Parathyroid adenoma (tissue), 2 donors: ENCODE measurements at regions not wholly inside any gene's neighbourhood (a gene's known extent, or its start where the extent isn't known, plus 50 kb on each side); places are given as distances from the start of the nearest gene placed in this dataset.

Experiments used
- H2AFZ ChIP-seq: fragments of 300-600 bp; sonication (generic); one replicate; pipeline ENCODE4 v1.7.0; 2017; ENCODE audit warnings: antibody characterized with exemption, mild to moderate bottlenecking
- H3K27ac ChIP-seq: fragments of 300-600 bp; sonication (generic); one replicate; pipeline ENCODE4 v1.7.0; 2017
- H3K27me3 ChIP-seq: fragments of 300-600 bp; sonication (generic); one replicate; pipeline ENCODE4 v1.7.0; 2017; ENCODE audit warnings: low read length; ENCODE audit not compliant: control insufficient read depth, insufficient read depth
- H3K36me3 ChIP-seq: fragments of 300-600 bp; sonication (generic); one replicate; pipeline ENCODE4 v1.7.0; 2017; ENCODE audit warnings: low read length; ENCODE audit not compliant: control insufficient read depth, insufficient read depth
- H3K4me1 ChIP-seq: fragments of 300-600 bp; sonication (generic); one replicate; pipeline ENCODE4 v1.7.0; 2017; ENCODE audit warnings: control low read depth
- H3K4me2 ChIP-seq: fragments of 300-600 bp; sonication (generic); one replicate; pipeline ENCODE4 v1.7.0; 2017; ENCODE audit warnings: low read length
- H3K4me3 ChIP-seq: fragments of 300-600 bp; sonication (generic); one replicate; pipeline ENCODE4 v1.7.0; 2017; ENCODE audit warnings: low read depth, low read length
- H3K79me2 ChIP-seq: fragments of 300-600 bp; sonication (generic); one replicate; pipeline ENCODE4 v1.7.0; 2017; ENCODE audit warnings: control low read depth
- H3K9ac ChIP-seq: fragments of 300-600 bp; sonication (generic); one replicate; pipeline ENCODE4 v1.7.0; 2017; ENCODE audit warnings: mild to moderate bottlenecking
- H3K9me3 ChIP-seq: fragments of 300-600 bp; sonication (generic); one replicate; pipeline ENCODE4 v1.7.0; 2017; ENCODE audit warnings: low read length; ENCODE audit not compliant: control insufficient read depth
- TF ChIP-seq, protein P1 (sequence below): fragments of 300-600 bp; sonication (generic); IDR thresholded peaks from one replicate; pipeline ENCODE4 v1.7.0; 2017; ENCODE audit warnings: antibody characterized with exemption, mild to moderate bottlenecking
- donor health status: primary hyperparathyroidism.

DNA sequence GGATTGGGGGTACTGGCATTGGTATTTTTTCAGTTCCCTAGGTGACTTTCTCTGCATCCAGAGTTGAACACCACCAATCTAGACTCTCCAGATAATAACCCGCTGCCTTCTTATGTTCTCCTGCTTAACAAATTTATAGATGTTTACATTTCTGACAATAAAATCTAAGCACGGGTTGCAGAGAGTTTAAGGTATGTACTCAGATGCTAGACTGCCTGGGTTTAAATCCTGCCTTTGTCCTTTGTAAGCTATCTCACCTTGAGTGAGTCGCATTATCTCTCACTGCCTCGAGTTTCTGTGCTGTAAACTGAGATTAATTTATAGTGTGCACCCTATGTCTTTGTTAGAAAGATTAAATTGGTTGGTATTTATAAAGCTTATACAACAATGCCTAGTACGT is 131.4 kb upstream of the ARGLU1 start:
- H3K27ac ChIP-seq = no peak overlapping the region
- no peak overlapping the region for H2AFZ ChIP-seq
- H3K36me3 ChIP-seq = no peaks in the 10 kb centered on the region
- H3K27me3 ChIP-seq = no peaks in the 10 kb centered on the region
- TF ChIP-seq, protein P1, sequence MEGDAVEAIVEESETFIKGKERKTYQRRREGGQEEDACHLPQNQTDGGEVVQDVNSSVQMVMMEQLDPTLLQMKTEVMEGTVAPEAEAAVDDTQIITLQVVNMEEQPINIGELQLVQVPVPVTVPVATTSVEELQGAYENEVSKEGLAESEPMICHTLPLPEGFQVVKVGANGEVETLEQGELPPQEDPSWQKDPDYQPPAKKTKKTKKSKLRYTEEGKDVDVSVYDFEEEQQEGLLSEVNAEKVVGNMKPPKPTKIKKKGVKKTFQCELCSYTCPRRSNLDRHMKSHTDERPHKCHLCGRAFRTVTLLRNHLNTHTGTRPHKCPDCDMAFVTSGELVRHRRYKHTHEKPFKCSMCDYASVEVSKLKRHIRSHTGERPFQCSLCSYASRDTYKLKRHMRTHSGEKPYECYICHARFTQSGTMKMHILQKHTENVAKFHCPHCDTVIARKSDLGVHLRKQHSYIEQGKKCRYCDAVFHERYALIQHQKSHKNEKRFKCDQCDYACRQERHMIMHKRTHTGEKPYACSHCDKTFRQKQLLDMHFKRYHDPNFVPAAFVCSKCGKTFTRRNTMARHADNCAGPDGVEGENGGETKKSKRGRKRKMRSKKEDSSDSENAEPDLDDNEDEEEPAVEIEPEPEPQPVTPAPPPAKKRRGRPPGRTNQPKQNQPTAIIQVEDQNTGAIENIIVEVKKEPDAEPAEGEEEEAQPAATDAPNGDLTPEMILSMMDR = no peak
- no peaks in the 10 kb centered on the region for H3K79me2 ChIP-seq
- H3K4me2 ChIP-seq = no peak overlapping the region
- no peak overlapping the region for H3K4me3 ChIP-seq
- H3K4me1 ChIP-seq = no peaks in the 10 kb centered on the region
- no peaks in the 10 kb centered on the region for H3K9me3 ChIP-seq
- no peak overlapping the region for H3K9ac ChIP-seq

DNA sequence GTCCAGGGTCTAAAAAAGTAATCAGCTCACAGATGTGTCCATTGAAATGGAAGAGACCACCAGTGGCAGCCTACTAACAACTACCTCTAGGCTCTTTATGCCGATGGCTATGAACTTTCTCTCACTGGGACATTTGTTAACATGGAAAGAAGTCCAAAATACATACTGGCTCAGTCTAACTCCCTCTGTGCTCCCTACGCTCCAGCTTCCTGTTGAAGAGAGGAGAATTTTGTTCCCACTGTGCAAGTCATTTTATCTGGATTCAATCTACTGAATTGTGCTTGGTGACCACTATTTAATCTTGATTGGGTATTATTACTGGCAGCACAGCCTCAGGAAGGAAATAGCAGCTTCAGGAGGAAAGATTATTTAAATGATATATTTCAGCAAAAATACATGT is 128.8 kb upstream of the ARGLU1 start:
- Histone ChIP-seq H3K79me2 (no peaks in the 10 kb centered on the region), H3K9me3 (no peaks in the 10 kb centered on the region), H3K4me1 (no peaks in the 10 kb centered on the region), H3K27me3 (no peaks in the 10 kb centered on the region), H3K4me2 (no peak overlapping the region), H3K27ac (no peak overlapping the region), H3K36me3 (no peaks in the 10 kb centered on the region), H3K4me3 (no peak overlapping the region), H3K9ac (no peak overlapping the region), H2AFZ (no peak overlapping the region)
- TF ChIP-seq, protein P1 = no peak

DNA sequence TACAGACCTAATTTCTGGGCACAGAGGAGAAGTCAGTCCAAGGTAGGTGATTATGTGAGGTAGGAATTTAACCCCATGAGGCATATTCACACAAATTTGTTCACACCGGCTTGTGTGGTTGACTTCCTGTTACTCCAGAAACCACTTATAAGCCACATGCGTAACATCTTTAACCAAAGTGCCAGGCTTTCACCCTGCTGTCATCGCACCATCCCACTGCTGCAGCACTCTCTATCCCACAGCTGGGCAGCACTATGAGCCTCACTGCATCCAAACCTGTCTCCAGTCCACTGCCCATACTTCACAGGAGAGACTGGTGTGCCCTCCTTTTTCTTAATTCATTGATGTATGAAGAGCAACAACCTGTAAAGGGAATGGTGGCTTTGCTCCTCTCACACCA is 128.2 kb upstream of the ARGLU1 start:
- Histone ChIP-seq H3K4me1 (no peaks in the 10 kb centered on the region), H3K79me2 (no peaks in the 10 kb centered on the region), H3K36me3 (no peaks in the 10 kb centered on the region), H3K9ac (no peak overlapping the region), H3K27me3 (no peaks in the 10 kb centered on the region), H3K9me3 (no peaks in the 10 kb centered on the region), H3K4me2 (no peak overlapping the region), H3K4me3 (no peak overlapping the region), H3K27ac (no peak overlapping the region), H2AFZ (no peak overlapping the region)
- TF ChIP-seq, protein P1 = no peak

DNA sequence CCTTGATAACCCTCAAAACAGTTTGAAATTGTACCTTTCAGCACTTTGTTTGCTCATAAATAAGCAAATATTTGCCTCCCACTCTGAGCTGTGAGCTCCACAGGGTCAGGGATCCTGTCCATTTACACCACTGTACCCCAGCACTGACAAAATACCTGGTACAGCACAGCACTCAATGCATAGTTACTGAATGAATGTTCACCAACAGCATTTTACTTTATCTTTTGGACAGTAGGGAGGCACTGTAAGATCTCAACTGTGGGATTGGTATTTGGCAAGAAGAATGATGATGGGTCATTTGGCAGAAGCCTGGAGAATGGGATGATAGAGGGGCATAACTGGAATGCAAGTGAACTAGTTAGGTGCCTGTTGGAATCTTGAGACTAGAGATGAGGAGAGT is 127.2 kb upstream of the ARGLU1 start:
- TF ChIP-seq, protein P1 = no peak
- no peaks in the 10 kb centered on the region for H3K36me3 ChIP-seq

DNA sequence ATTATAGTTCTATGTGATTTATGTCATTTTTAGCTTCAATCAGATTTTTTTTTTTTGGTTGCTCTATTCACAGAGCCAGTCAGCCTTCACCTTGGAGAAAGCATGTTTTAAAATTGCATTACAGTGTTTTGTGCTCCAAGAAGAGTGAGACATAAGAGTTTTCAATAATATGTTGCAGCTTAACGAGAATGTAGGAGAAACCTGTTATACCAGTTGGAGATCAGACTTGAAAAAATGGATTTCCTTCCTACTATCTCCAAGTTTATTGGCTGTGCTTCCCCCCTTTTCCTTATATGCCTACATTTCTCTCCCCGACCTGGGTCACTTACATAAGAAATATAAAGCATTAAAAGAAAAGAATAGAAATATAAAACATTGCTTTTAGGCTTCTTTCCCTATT is 123.9 kb upstream of the ARGLU1 start:
- no peaks in the 10 kb centered on the region for H3K9me3 ChIP-seq
- H3K36me3 ChIP-seq = no peaks in the 10 kb centered on the region
- no peak overlapping the region for H3K4me2 ChIP-seq
- H2AFZ ChIP-seq = no peak overlapping the region
- no peaks in the 10 kb centered on the region for H3K79me2 ChIP-seq
- H3K27me3 ChIP-seq = no peaks in the 10 kb centered on the region
- H3K27ac ChIP-seq = peak overlapping the region; percentile 25
- no peak overlapping the region for H3K4me3 ChIP-seq
- no peak overlapping the region for H3K9ac ChIP-seq
- TF ChIP-seq, protein P1 = no peak
- H3K4me1 ChIP-seq = no peaks in the 10 kb centered on the region

More for the DNA sequence above, 127.2 kb upstream of the ARGLU1 start:
- Histone ChIP-seq H3K27me3 (no peaks in the 10 kb centered on the region), H3K4me1 (no peaks in the 10 kb centered on the region), H2AFZ (no peak overlapping the region), H3K4me3 (no peak overlapping the region), H3K27ac (no peak overlapping the region), H3K79me2 (no peaks in the 10 kb centered on the region), H3K9ac (no peak overlapping the region), H3K4me2 (no peak overlapping the region), H3K9me3 (no peaks in the 10 kb centered on the region)
